A549 (cell line): ENCODE measurements at regions not wholly inside any gene's neighbourhood (a gene's known extent, or its start where the extent isn't known, plus 50 kb on each side); places are given as distances from the start of the nearest gene placed in this dataset.

ENCODE experiments used
- CBX8 ChIP-seq: fragments of 200-600 bp; sonication (generic); IDR thresholded peaks from 2 replicates; pipeline ENCODE4 v1.6.1; 2016
- CEBPB ChIP-seq, 2 experiments: fragments of >200 bp in 1 of 2; sonication (Bioruptor Twin) in 1 of 2; formaldehyde crosslinking in 1 of 2; IDR thresholded peaks; 2 replicates each; pipeline ENCODE4 v1.6.1; 2012 to 2016
- EP300 ChIP-seq, 2 experiments: fragments of >200 bp; sonication (Bioruptor Twin); formaldehyde crosslinking; IDR thresholded peaks; 2 replicates in 1 of 2; 3 replicates in 1 of 2; pipeline ENCODE4 v1.6.1; 2016 to 2017
- FOSL2 ChIP-seq, 2 experiments: fragments of 450-650 bp in 1 of 2; fragments of >200 bp in 1 of 2; sonication (Bioruptor Twin) in 1 of 2; formaldehyde crosslinking; IDR thresholded peaks; 2 replicates each; pipeline versions ENCODE4 v1.5.0 to v1.6.1; 2016 to 2020; ENCODE audit warnings: mild to moderate bottlenecking in 1 of 2, moderate library complexity in 1 of 2
- FOXS1 ChIP-seq: fragments of 250-450 bp; sonication (Bioruptor Pico); IDR thresholded peaks from 2 replicates; pipeline ENCODE4 v1.5.0; 2020; ENCODE audit warnings: mild to moderate bottlenecking, moderate library complexity
- GATA3 ChIP-seq: IDR thresholded peaks from 2 replicates; pipeline ENCODE4 v1.6.1; 2012; ENCODE audit warnings: borderline replicate concordance
- HOXA7 ChIP-seq: fragments of 250-450 bp; sonication (Bioruptor Pico); IDR thresholded peaks from 2 replicates; pipeline ENCODE4 v1.5.0; 2020; ENCODE audit warnings: mild to moderate bottlenecking, moderate library complexity
- JUN ChIP-seq, 2 experiments: fragments of >200 bp; sonication (Bioruptor Twin); formaldehyde crosslinking; IDR thresholded peaks; 2 replicates in 1 of 2; 3 replicates in 1 of 2; pipeline ENCODE4 v1.6.1; 2016 to 2017
- POLR2A ChIP-seq: IDR thresholded peaks from 2 replicates; pipeline ENCODE4 v1.6.1; 2012; ENCODE audit warnings: mild to moderate bottlenecking, low read length
- RFX5 ChIP-seq: fragments of 450-650 bp; IDR thresholded peaks from 2 replicates; pipeline ENCODE4 v1.7.1; 2014; ENCODE audit warnings: antibody characterized with exemption, mild to moderate bottlenecking, moderate library complexity
- SMC3 ChIP-seq: fragments of >200 bp; sonication (Bioruptor Twin); formaldehyde crosslinking; IDR thresholded peaks from 3 replicates; pipeline ENCODE4 v1.6.1; 2018; ENCODE audit warnings: inconsistent platforms
- TF ChIP-seq, protein P1 (sequence below): fragments of >200 bp; sonication (Bioruptor Twin); formaldehyde crosslinking; IDR thresholded peaks from 3 replicates; pipeline ENCODE4 v1.5.1; 2016
- TF ChIP-seq, protein P2 (sequence below): fragments of 150-350 bp; IDR thresholded peaks from 2 replicates; pipeline ENCODE4 v1.6.1; 2014; ENCODE audit warnings: low read depth, mild to moderate bottlenecking, low read length
- TF ChIP-seq, protein P3 (sequence below): IDR thresholded peaks from 2 replicates; pipeline ENCODE4 v1.6.1; 2012

DNA sequence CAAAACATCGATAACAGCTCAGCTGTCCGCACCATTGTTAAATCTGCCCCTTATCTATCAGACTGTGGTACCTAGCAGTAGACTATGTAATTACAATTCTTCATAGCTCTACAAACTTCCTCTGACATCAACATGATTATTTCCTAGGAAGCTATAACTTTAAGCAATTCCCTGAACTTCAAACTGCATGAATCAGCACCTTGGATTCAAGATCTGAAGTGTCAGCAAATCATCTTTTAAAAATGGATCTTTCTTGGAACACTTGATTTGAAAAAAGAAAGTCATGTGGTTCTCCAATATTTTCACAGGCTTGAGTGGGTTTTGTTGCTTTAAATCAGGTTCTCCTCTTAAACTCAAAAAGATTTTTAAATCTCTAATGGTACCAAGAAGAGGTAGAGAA lies 680.7 kb upstream of the LMCD1 start:
- TF ChIP-seq, protein P1, sequence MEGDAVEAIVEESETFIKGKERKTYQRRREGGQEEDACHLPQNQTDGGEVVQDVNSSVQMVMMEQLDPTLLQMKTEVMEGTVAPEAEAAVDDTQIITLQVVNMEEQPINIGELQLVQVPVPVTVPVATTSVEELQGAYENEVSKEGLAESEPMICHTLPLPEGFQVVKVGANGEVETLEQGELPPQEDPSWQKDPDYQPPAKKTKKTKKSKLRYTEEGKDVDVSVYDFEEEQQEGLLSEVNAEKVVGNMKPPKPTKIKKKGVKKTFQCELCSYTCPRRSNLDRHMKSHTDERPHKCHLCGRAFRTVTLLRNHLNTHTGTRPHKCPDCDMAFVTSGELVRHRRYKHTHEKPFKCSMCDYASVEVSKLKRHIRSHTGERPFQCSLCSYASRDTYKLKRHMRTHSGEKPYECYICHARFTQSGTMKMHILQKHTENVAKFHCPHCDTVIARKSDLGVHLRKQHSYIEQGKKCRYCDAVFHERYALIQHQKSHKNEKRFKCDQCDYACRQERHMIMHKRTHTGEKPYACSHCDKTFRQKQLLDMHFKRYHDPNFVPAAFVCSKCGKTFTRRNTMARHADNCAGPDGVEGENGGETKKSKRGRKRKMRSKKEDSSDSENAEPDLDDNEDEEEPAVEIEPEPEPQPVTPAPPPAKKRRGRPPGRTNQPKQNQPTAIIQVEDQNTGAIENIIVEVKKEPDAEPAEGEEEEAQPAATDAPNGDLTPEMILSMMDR: no peak
- TF ChIP-seq, protein P2, sequence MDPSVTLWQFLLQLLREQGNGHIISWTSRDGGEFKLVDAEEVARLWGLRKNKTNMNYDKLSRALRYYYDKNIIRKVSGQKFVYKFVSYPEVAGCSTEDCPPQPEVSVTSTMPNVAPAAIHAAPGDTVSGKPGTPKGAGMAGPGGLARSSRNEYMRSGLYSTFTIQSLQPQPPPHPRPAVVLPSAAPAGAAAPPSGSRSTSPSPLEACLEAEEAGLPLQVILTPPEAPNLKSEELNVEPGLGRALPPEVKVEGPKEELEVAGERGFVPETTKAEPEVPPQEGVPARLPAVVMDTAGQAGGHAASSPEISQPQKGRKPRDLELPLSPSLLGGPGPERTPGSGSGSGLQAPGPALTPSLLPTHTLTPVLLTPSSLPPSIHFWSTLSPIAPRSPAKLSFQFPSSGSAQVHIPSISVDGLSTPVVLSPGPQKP: no peak
- TF ChIP-seq, protein P3, sequence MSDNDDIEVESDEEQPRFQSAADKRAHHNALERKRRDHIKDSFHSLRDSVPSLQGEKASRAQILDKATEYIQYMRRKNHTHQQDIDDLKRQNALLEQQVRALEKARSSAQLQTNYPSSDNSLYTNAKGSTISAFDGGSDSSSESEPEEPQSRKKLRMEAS: no peak
- TF ChIP-seq POLR2A: no peak
- TF ChIP-seq RFX5: no peak
- no peak for TF ChIP-seq HOXA7 (CRISPR knock-in tag)
- no peak for TF ChIP-seq FOSL2 (IDR thresholded peaks at IDR 0.05)
- no peak for TF ChIP-seq FOSL2 (CRISPR knock-in tag; IDR thresholded peaks at IDR 0.05)
- no peak for TF ChIP-seq GATA3
- no peak for TF ChIP-seq JUN (IDR thresholded peaks at IDR 0.05)
- no peak for TF ChIP-seq SMC3
- TF ChIP-seq FOXS1 (CRISPR knock-in tag): no peak
- no peak for TF ChIP-seq EP300 (IDR thresholded peaks at IDR 0.05)
- no peak for TF ChIP-seq CEBPB (IDR thresholded peaks at IDR 0.05)
- TF ChIP-seq CBX8: no peak
